ENCODE measurements at regions not wholly inside any gene's neighbourhood (a gene's known extent, or its start where the extent isn't known, plus 50 kb on each side); places are given as distances from the start of the nearest gene placed in this dataset.

- TF ChIP-seq CHD4 (IDR thresholded peaks at IDR 0.05) (no peak), SMAD1 (IDR thresholded peaks at IDR 0.05; ENCODE audit: low read depth, partially characterized antibody) (no peak), CTCF (IDR thresholded peaks at IDR 0.05 in 2 of 3, conservative IDR thresholded peaks at IDR 0.05 in 1 of 3; ENCODE audit: control insufficient read depth in 2 of 3, extremely low read depth in 1 of 3, insufficient read depth in 1 of 3, low read depth in 3 of 3, low read length in 3 of 3) (no peak), POLR2A (IDR thresholded peaks at IDR 0.05; ENCODE audit: low read depth, low read length) (no peak), ZZZ3 (IDR thresholded peaks at IDR 0.05; ENCODE audit: control insufficient read depth, insufficient read length, low read depth) (no peak), ATF7 (IDR thresholded peaks at IDR 0.05; ENCODE audit: low read depth) (no peak), USF2 (IDR thresholded peaks at IDR 0.05; ENCODE audit: borderline replicate concordance, low read depth, low read length) (no peak), EZH2 (IDR thresholded peaks at IDR 0.05; ENCODE audit: borderline replicate concordance, control insufficient read depth, low read depth, low read length) (no peak), PBX3 (IDR thresholded peaks at IDR 0.05; ENCODE audit: insufficient replicate concordance, low read depth, low read length) (no peak), RBBP5 (conservative IDR thresholded peaks at IDR 0.05) (no peak), ZNF592 (IDR thresholded peaks at IDR 0.05) (no peak), IKZF1 (conservative IDR thresholded peaks at IDR 0.05) (no peak)
Measured at GRCh38 chr2:53303012-53303578, 464.5 kb upstream of the CHAC2 start.
